ENCODE measurements at regions not wholly inside any gene's neighbourhood (a gene's known extent, or its start where the extent isn't known, plus 50 kb on each side); places are given as distances from the start of the nearest gene placed in this dataset.

GRCh38 chr13:26494571-26495195, 62.8 kb upstream of the WASF3 start:
- no peak for ATAC-seq
- Mint-ChIP-seq H3K9me3 (no peaks in the 10 kb centered on the region), H3K36me3 (ENCODE audit: low read depth) (no peaks in the 10 kb centered on the region), H3K27me3 (peaks cover 7% of the 10 kb centered on the region), H3K4me1 (no peaks in the 10 kb centered on the region), H3K27ac (no peak overlapping the region), H3K4me3 (no peak overlapping the region)
- no peak for DNase-seq

GRCh38 chr13:26495750-26496149, 61.7 kb upstream of the WASF3 start:
- no peaks in the 10 kb centered on the region for H3K4me1 Mint-ChIP-seq
- DNase-seq (no peak), ATAC-seq (no peak)
- no peak overlapping the region for H3K4me3 Mint-ChIP-seq
- no peak overlapping the region for H3K27ac Mint-ChIP-seq
- no peaks in the 10 kb centered on the region for H3K36me3 Mint-ChIP-seq (ENCODE audit: low read depth)
- peaks cover 5% of the 10 kb centered on the region for H3K27me3 Mint-ChIP-seq
- no peaks in the 10 kb centered on the region for H3K9me3 Mint-ChIP-seq

- Mint-ChIP-seq H3K27ac (no peak overlapping the region), H3K9me3 (no peaks in the 10 kb centered on the region), H3K36me3 (ENCODE audit: low read depth) (no peaks in the 10 kb centered on the region), H3K4me1 (peaks cover 7% of the 10 kb centered on the region), H3K27me3 (peaks cover 1% of the 10 kb centered on the region), H3K4me3 (no peak overlapping the region)
- no peak for DNase-seq
- ATAC-seq: no peak
These were observed 59.4 kb upstream of the WASF3 start for GRCh38 chr13:26497968-26498511.

- no peak for DNase-seq
- H3K4me3 Mint-ChIP-seq: no peak overlapping the region
- no peaks in the 10 kb centered on the region for H3K9me3 Mint-ChIP-seq
- no peaks in the 10 kb centered on the region for H3K36me3 Mint-ChIP-seq (ENCODE audit: low read depth)
- peaks cover 1% of the 10 kb centered on the region for H3K27me3 Mint-ChIP-seq
- H3K27ac Mint-ChIP-seq: no peak overlapping the region
- ATAC-seq: no peak
- peaks cover 12% of the 10 kb centered on the region for H3K4me1 Mint-ChIP-seq
These were observed 58.6 kb upstream of the WASF3 start for GRCh38 chr13:26498656-26499601.

- no peaks in the 10 kb centered on the region for H3K36me3 Mint-ChIP-seq (ENCODE audit: low read depth)
- DNase-seq: no peak
- peaks cover 12% of the 10 kb centered on the region for H3K4me1 Mint-ChIP-seq
- no peaks in the 10 kb centered on the region for H3K27me3 Mint-ChIP-seq
- H3K27ac Mint-ChIP-seq: no peak overlapping the region
- ATAC-seq: peak; percentile 25
- H3K4me3 Mint-ChIP-seq: no peak overlapping the region
- no peaks in the 10 kb centered on the region for H3K9me3 Mint-ChIP-seq
These were observed 56.7 kb upstream of the WASF3 start for GRCh38 chr13:26500618-26501320.

GRCh38 chr13:26501641-26502040, 55.8 kb upstream of the WASF3 start:
- H3K4me1 Mint-ChIP-seq: peaks cover 12% of the 10 kb centered on the region
- no peaks in the 10 kb centered on the region for H3K36me3 Mint-ChIP-seq (ENCODE audit: low read depth)
- DNase-seq (no peak), ATAC-seq (no peak)
- H3K4me3 Mint-ChIP-seq: no peak overlapping the region
- H3K27me3 Mint-ChIP-seq: no peaks in the 10 kb centered on the region
- H3K9me3 Mint-ChIP-seq: no peaks in the 10 kb centered on the region
- no peak overlapping the region for H3K27ac Mint-ChIP-seq

GRCh38 chr13:26502826-26503225, 54.7 kb upstream of the WASF3 start:
- Mint-ChIP-seq H3K4me1 (peaks cover 12% of the 10 kb centered on the region), H3K4me3 (no peak overlapping the region), H3K27ac (peak overlapping the region; percentile 31), H3K9me3 (no peaks in the 10 kb centered on the region), H3K27me3 (peaks cover 2% of the 10 kb centered on the region), H3K36me3 (ENCODE audit: low read depth) (no peaks in the 10 kb centered on the region)
- peak; percentile 29 for DNase-seq
- peak; percentile 86 for ATAC-seq

- Mint-ChIP-seq H3K9me3 (peaks cover 2% of the 10 kb centered on the region), H3K27ac (no peak overlapping the region), H3K4me3 (no peak overlapping the region), H3K36me3 (ENCODE audit: low read depth) (no peaks in the 10 kb centered on the region), H3K4me1 (peaks cover 12% of the 10 kb centered on the region), H3K27me3 (peaks cover 2% of the 10 kb centered on the region)
- DNase-seq (no peak), ATAC-seq (no peak)
These were observed 53.5 kb upstream of the WASF3 start for GRCh38 chr13:26503826-26504594.
